Neural progenitor cell (in vitro differentiated cells): ENCODE measurements at regions not wholly inside any gene's neighbourhood (a gene's known extent, or its start where the extent isn't known, plus 50 kb on each side); places are given as distances from the start of the nearest gene placed in this dataset. TPM values are rescaled to one million over a fixed set of nuclear protein-coding genes. Genes with fewer than 3 reads are reported as not detected.

Experiments
- DNase-seq: peaks from one replicate; pipeline ENCODE4 v3.0.0-alpha.2; 2016; ENCODE audit warnings: low spot score
- H2AFZ ChIP-seq: fragments of 200-600 bp; sonication (generic); replicated peaks from 2 replicates; pipeline ENCODE4 v1.6.1; 2016; ENCODE audit warnings: antibody characterized with exemption
- H3F3A ChIP-seq: fragments of 200-600 bp; sonication (generic); 2 replicates; pipeline ENCODE4 v1.6.1; 2016; ENCODE audit warnings: antibody characterized with exemption, low read depth
- H3K27ac ChIP-seq: fragments of 200-600 bp; sonication (generic); 2 replicates; pipeline ENCODE4 v1.5.1; 2016; ENCODE audit warnings: mild to moderate bottlenecking
- H3K27me3 ChIP-seq: fragments of 200-600 bp; sonication (generic); 2 replicates; pipeline ENCODE4 v1.6.1; 2016; ENCODE audit warnings: mild to moderate bottlenecking, moderate library complexity
- H3K36me3 ChIP-seq: fragments of 200-600 bp; sonication (generic); 2 replicates; pipeline ENCODE4 v1.5.1; 2016
- H3K4me1 ChIP-seq: fragments of 200-600 bp; sonication (generic); 2 replicates; pipeline ENCODE4 v1.6.1; 2016; ENCODE audit warnings: mixed run types
- H3K4me2 ChIP-seq: fragments of 200-600 bp; sonication (generic); 2 replicates; pipeline ENCODE4 v1.6.1; 2016
- H3K4me3 ChIP-seq: fragments of 200-600 bp; sonication (generic); 2 replicates; pipeline ENCODE4 v1.5.1; 2016
- H3K79me2 ChIP-seq: fragments of 200-600 bp; sonication (generic); 2 replicates; pipeline ENCODE4 v1.6.1; 2016; ENCODE audit warnings: low read depth
- H3K9ac ChIP-seq: fragments of 200-600 bp; sonication (generic); 2 replicates; pipeline ENCODE4 v1.6.1; 2016
- H3K9me3 ChIP-seq: fragments of 200-600 bp; sonication (generic); 2 replicates; pipeline ENCODE4 v1.5.1; 2016; ENCODE audit warnings: low read depth
- H4K20me1 ChIP-seq: fragments of 200-600 bp; sonication (generic); 2 replicates; pipeline ENCODE4 v1.6.1; 2016; ENCODE audit warnings: low read depth
- H3K27ac Mint-ChIP-seq: 3 replicates; pipeline ENCODE4 v1.8.0; 2021; ENCODE audit warnings: mixed read lengths
- H3K27me3 Mint-ChIP-seq: 2 replicates; pipeline ENCODE4 v1.8.0; 2022; ENCODE audit warnings: low read depth, mild to moderate bottlenecking, inconsistent platforms, moderate library complexity, mixed read lengths; ENCODE audit not compliant: insufficient read depth
- H3K36me3 Mint-ChIP-seq: 3 replicates; pipeline ENCODE4 v1.8.0; 2021; ENCODE audit warnings: mixed read lengths
- H3K4me1 Mint-ChIP-seq: 3 replicates; pipeline ENCODE4 v1.8.0; 2021; ENCODE audit warnings: mixed read lengths
- H3K4me3 Mint-ChIP-seq: 3 replicates; pipeline ENCODE4 v1.8.0; 2021; ENCODE audit warnings: mild to moderate bottlenecking, moderate library complexity, mixed read lengths
- H3K9me3 Mint-ChIP-seq: 3 replicates; pipeline ENCODE4 v1.8.0; 2020; ENCODE audit warnings: mixed read lengths
- CTCF ChIP-seq: fragments of 200-600 bp; sonication (generic); IDR thresholded peaks from 2 replicates; pipeline ENCODE4 v1.5.1; 2017; ENCODE audit warnings: antibody characterized with exemption, mild to moderate bottlenecking
- EZH2 ChIP-seq: fragments of 200-600 bp; sonication (generic); IDR thresholded peaks from 2 replicates; pipeline ENCODE4 v1.6.1; 2017; ENCODE audit warnings: antibody characterized with exemption, mild to moderate bottlenecking, moderate library complexity
- EZH2phosphoT487 ChIP-seq: fragments of 200-600 bp; sonication (generic); IDR thresholded peaks from 2 replicates; pipeline ENCODE4 v1.6.1; 2017; ENCODE audit warnings: antibody characterized with exemption
- small RNA-seq: library from RNA; depleted of rRNA; stranded (forward); fragments of <200 nt; gene quantifications from one replicate; pipeline ENCODE3, GENCODE V24; 2015

- Mint-ChIP-seq H3K27ac (no peak overlapping the region), H3K4me1 (peaks cover 13% of the 10 kb centered on the region), H3K9me3 (peaks cover 3% of the 10 kb centered on the region), H3K4me3 (no peak overlapping the region), H3K36me3 (no peaks in the 10 kb centered on the region), H3K27me3 (no peaks in the 10 kb centered on the region)
- H4K20me1 ChIP-seq = no peaks in the 10 kb centered on the region
- no peak overlapping the region for H3K27ac ChIP-seq
- no peak for DNase-seq
- no peaks in the 10 kb centered on the region for H3K36me3 ChIP-seq
- no peaks in the 10 kb centered on the region for H3K4me1 ChIP-seq
- H3K79me2 ChIP-seq = no peaks in the 10 kb centered on the region
- H3K9ac ChIP-seq = no peak overlapping the region
- no peaks in the 10 kb centered on the region for H3K9me3 ChIP-seq
- no peak overlapping the region for H3K4me2 ChIP-seq
- no peak overlapping the region for H3K4me3 ChIP-seq
- H3F3A ChIP-seq = no peaks in the 10 kb centered on the region
- TF ChIP-seq EZH2 (no peak), EZH2phosphoT487 (no peak), CTCF (no peak)
- no peaks in the 10 kb centered on the region for H3K27me3 ChIP-seq
- H2AFZ ChIP-seq = no peak overlapping the region
These were observed 52.1 kb upstream of the COPS8 start for GRCh38 chr2:237033536-237034060.

- Histone ChIP-seq H3K27me3 (no peaks in the 10 kb centered on the region), H3F3A (no peaks in the 10 kb centered on the region), H3K9ac (no peak overlapping the region), H3K27ac (no peak overlapping the region), H2AFZ (no peak overlapping the region), H3K4me3 (no peak overlapping the region), H3K9me3 (no peaks in the 10 kb centered on the region), H4K20me1 (no peaks in the 10 kb centered on the region), H3K4me1 (no peaks in the 10 kb centered on the region), H3K79me2 (no peaks in the 10 kb centered on the region), H3K36me3 (no peaks in the 10 kb centered on the region), H3K4me2 (no peak overlapping the region)
- TF ChIP-seq EZH2 (no peak), EZH2phosphoT487 (no peak), CTCF (no peak)
- no peak for DNase-seq
- Mint-ChIP-seq H3K27ac (no peak overlapping the region), H3K36me3 (no peaks in the 10 kb centered on the region), H3K4me1 (peaks cover 13% of the 10 kb centered on the region), H3K27me3 (peaks cover 3% of the 10 kb centered on the region), H3K4me3 (no peak overlapping the region), H3K9me3 (peaks cover 3% of the 10 kb centered on the region)
These were observed 49.8 kb upstream of the COPS8 start for GRCh38 chr2:237035781-237036475.

Small RNA genes lying in the stretch of these regions (small RNA-seq; reads per million reads assigned to genes)
- not detected for gene RNU6-1051P
